GM12878 (cell line): ENCODE measurements at regions not wholly inside any gene's neighbourhood (a gene's known extent, or its start where the extent isn't known, plus 50 kb on each side); places are given as distances from the start of the nearest gene placed in this dataset.

Experiments used
- ATAC-seq: fragments of 200-7000 bp; cut with Tn5 transposase; 3 replicates; pipeline ENCODE4 v1.9.1; 2020; ENCODE audit warnings: mild to moderate bottlenecking, moderate library complexity
- BruUV-seq: library from RNA; stranded (reverse); fragments of 400-500 nt; replicated peaks from 2 replicates; lab custom pipeline; 2021; lab: Mats Ljungman, UMichigan
- CTCF ChIA-PET: fragments of 300-600 bp; sonication (Branson Sonifier 250); formaldehyde crosslinking; extraction: SDS; loops from one replicate; lab custom pipeline; 2021; ENCODE audit warnings: inconsistent platforms; lab: Yijun Ruan, JAX
- POLR2A ChIA-PET: fragments of 350-600 bp; formaldehyde crosslinking; extraction: SDS; loops from one replicate; lab custom pipeline; 2021; ENCODE audit warnings: inconsistent platforms; lab: Charles Lee
- RAD21 ChIA-PET: fragments of 300-600 bp; sonication (Branson Sonifier 250); formaldehyde crosslinking; loops from one replicate; lab custom pipeline; 2023; ENCODE audit warnings: antibody characterized with exemption; ENCODE audit not compliant: unreplicated experiment; lab: Charles Lee
- SMC1A ChIA-PET: fragments of 300-600 bp; sonication (Branson Sonifier 250); formaldehyde crosslinking; loops from one replicate; lab custom pipeline; 2023; ENCODE audit not compliant: unreplicated experiment, uncharacterized antibody; lab: Charles Lee
- DNase-seq: peaks from one replicate; pipeline ENCODE4 v3.0.0-alpha.2; 2011; ENCODE audit warnings: low read depth, low spot score
- FAIRE-seq: peaks from 3 replicates; lab custom pipeline; 2011; peaks lifted over from hg19 to GRCh38; lab: Jason Lieb, UNC
- H2AFZ ChIP-seq: 2 replicates; pipeline ENCODE4 v1.6.0; 2011; ENCODE audit warnings: low read depth, low read length, control low read depth; ENCODE audit not compliant: control insufficient read depth
- H3K27ac ChIP-seq: 2 replicates; pipeline ENCODE4 v1.5.1; 2011; ENCODE audit warnings: control low read depth; ENCODE audit not compliant: control insufficient read depth, insufficient read depth
- H3K27me3 ChIP-seq, 2 experiments: replicated peaks in 1 of 2; 2 replicates each; pipeline versions ENCODE4 v1.6.0 to v1.6.1; 2011; ENCODE audit warnings: low read length in 1 of 2; ENCODE audit not compliant: control insufficient read depth in 2 of 2, insufficient read depth in 2 of 2
- H3K36me3 ChIP-seq, 2 experiments: 2 replicates each; pipeline ENCODE4 v1.5.1; 2011; ENCODE audit warnings: low read length in 1 of 2; ENCODE audit not compliant: control insufficient read depth in 2 of 2, insufficient read depth in 2 of 2
- H3K4me1 ChIP-seq: 2 replicates; pipeline ENCODE4 v1.6.1; 2011; ENCODE audit warnings: mild to moderate bottlenecking, low read length, moderate library complexity, mixed read lengths; ENCODE audit not compliant: control insufficient read depth, insufficient read depth
- H3K4me2 ChIP-seq: 2 replicates; pipeline ENCODE4 v1.6.0; 2011; ENCODE audit warnings: control low read depth; ENCODE audit not compliant: control insufficient read depth, insufficient read depth
- H3K4me3 ChIP-seq: fragments of 200-600 bp; sonication (generic); 2 replicates; pipeline ENCODE4 v1.5.1; 2016
- H3K79me2 ChIP-seq: 2 replicates; pipeline ENCODE4 v1.6.0; 2011; ENCODE audit warnings: low read length; ENCODE audit not compliant: control insufficient read depth, insufficient read depth
- H3K9ac ChIP-seq: 2 replicates; pipeline ENCODE4 v1.8.0; 2011; ENCODE audit warnings: low read length, control low read depth, mixed read lengths; ENCODE audit not compliant: control insufficient read depth, insufficient read depth
- H3K9me3 ChIP-seq: replicated peaks from 3 replicates; pipeline ENCODE4 v1.5.1; 2011; ENCODE audit warnings: mild to moderate bottlenecking, low read length; ENCODE audit not compliant: control insufficient read depth, insufficient read depth
- H4K20me1 ChIP-seq: 2 replicates; pipeline ENCODE4 v1.6.0; 2011; ENCODE audit not compliant: control insufficient read depth, insufficient read depth
- ASH2L ChIP-seq: fragments of 300-600, 200-600 bp; sonication (generic); IDR thresholded peaks from 2 replicates; pipeline ENCODE4 v1.6.1; 2017; ENCODE audit warnings: low read depth, mild to moderate bottlenecking, borderline replicate concordance
- BCL11A ChIP-seq: IDR thresholded peaks from 2 replicates; pipeline ENCODE4 v1.6.1; 2011; ENCODE audit warnings: low read depth, low read length
- BMI1 ChIP-seq: fragments of 450-650 bp; IDR thresholded peaks from 2 replicates; pipeline ENCODE4 v1.6.1; 2016; ENCODE audit warnings: mild to moderate bottlenecking, moderate library complexity, borderline replicate concordance
- CEBPB ChIP-seq, 2 experiments: fragments of 150-350 bp in 1 of 2; IDR thresholded peaks; 2 replicates each; pipeline ENCODE4 v1.6.1; 2012 to 2014; ENCODE audit warnings: low read depth in 2 of 2, low read length in 2 of 2, borderline replicate concordance in 1 of 2, inconsistent platforms in 1 of 2
- ETV6 ChIP-seq, 2 experiments: fragments of 450-650 bp in 1 of 2; IDR thresholded peaks in 1 of 2; conservative IDR thresholded peaks in 1 of 2; 2 replicates each; pipeline ENCODE4 v1.6.1; 2014; ENCODE audit warnings: antibody characterized with exemption in 1 of 2, borderline replicate concordance in 1 of 2, low read depth in 1 of 2, mild to moderate bottlenecking in 1 of 2, moderate library complexity in 1 of 2
- FOXM1 ChIP-seq: IDR thresholded peaks from 2 replicates; pipeline ENCODE4 v1.6.1; 2012; ENCODE audit warnings: low read depth, mild to moderate bottlenecking, inconsistent platforms, low read length, moderate library complexity
- HSF1 ChIP-seq: fragments of 150-350 bp; IDR thresholded peaks from 2 replicates; pipeline ENCODE4 v1.6.1; 2014; ENCODE audit warnings: mild to moderate bottlenecking, low read depth, low read length
- NFXL1 ChIP-seq: fragments of 450-650 bp; IDR thresholded peaks from 2 replicates; pipeline ENCODE4 v1.6.1; 2017; ENCODE audit warnings: antibody characterized with exemption, mild to moderate bottlenecking, borderline replicate concordance
- REST ChIP-seq: IDR thresholded peaks from 2 replicates; pipeline ENCODE4 v1.6.1; 2012; ENCODE audit warnings: mild to moderate bottlenecking, low read depth, low read length
- SMAD5 ChIP-seq: IDR thresholded peaks from 2 replicates; pipeline ENCODE4 v1.6.1; 2016; ENCODE audit warnings: antibody characterized with exemption, low read depth
- SUZ12 ChIP-seq: fragments of 200-600 bp; sonication (generic); IDR thresholded peaks from one replicate; pipeline ENCODE4 v1.6.1; 2018; ENCODE audit warnings: antibody characterized with exemption, mild to moderate bottlenecking; ENCODE audit not compliant: unreplicated experiment
- WGBS: methylation state at CpG from one replicate; pipeline ENCODE4 v1.1.6; 2016; ENCODE audit warnings: low lambda C conversion rate; ENCODE audit not compliant: insufficient replicate concordance, insufficient coverage; ENCODE audit errors: missing lambda C conversion rate; 5-methylcytosine and 5-hydroxymethylcytosine counted together
- in situ Hi-C: fragments of 300-500 bp; cut with MboI; formaldehyde crosslinking; loops from 9 replicates; pipeline ENCODE4 v1.14.3; 2018; ENCODE audit warnings: mixed read lengths
- intact Hi-C: fragments of 100-400 bp; cut with micrococcal nuclease; formaldehyde crosslinking; loops from one replicate; pipeline ENCODE4 v1.14.2; 2022; ENCODE audit not compliant: unreplicated experiment

GRCh38 chr1:230502996-230503395 is 76.9 kb upstream of the PGBD5 start:
- H3K4me1 ChIP-seq: no peaks in the 10 kb centered on the region
- no peaks in the 10 kb centered on the region for H4K20me1 ChIP-seq
- no peak overlapping the region for H3K4me2 ChIP-seq
- H3K79me2 ChIP-seq: no peaks in the 10 kb centered on the region
- no peak overlapping the region for H3K27ac ChIP-seq
- in situ Hi-C loops (no loop called here), intact Hi-C loops (no loop called here)
- 12% methylated on average over 2 of the region's 2 CpGs for WGBS
- H3K9ac ChIP-seq: no peak overlapping the region
- POLR2A ChIA-PET: interaction anchor here (0.6 kb wide), 1 partner anchor 138 kb away, joined by 10 read pairs; no protein-coding TSS in a partner anchor
- no peaks in the 10 kb centered on the region for H3K27me3 ChIP-seq
- TF ChIP-seq ETV6 (conservative IDR thresholded peaks at IDR 0.05 in 1 of 2, IDR thresholded peaks at IDR 0.05 in 1 of 2; ENCODE audit: borderline replicate concordance in 1 of 2, low read depth in 1 of 2): no peak
- no peak for TF ChIP-seq FOXM1
- no peak for TF ChIP-seq NFXL1
- TF ChIP-seq HSF1: no peak
- no peak for TF ChIP-seq SUZ12
- no peak for TF ChIP-seq ASH2L
- TF ChIP-seq REST: no peak
- no peak for TF ChIP-seq CEBPB (IDR thresholded peaks at IDR 0.05; ENCODE audit: borderline replicate concordance in 1 of 2, low read depth in 2 of 2, low read length in 2 of 2)
- TF ChIP-seq SMAD5: no peak
- no peak for TF ChIP-seq BMI1
- no peak for TF ChIP-seq BCL11A
- no peak overlapping the region for H2AFZ ChIP-seq
- SMC1A ChIA-PET: no interaction called here
- CTCF ChIA-PET: interaction anchor here (0.7 kb wide), 1 partner anchor 1193 kb away, joined by 3 read pairs; no protein-coding TSS in a partner anchor
- H3K4me3 ChIP-seq: no peak overlapping the region
- DNase-seq (no peak), FAIRE-seq (no peak), ATAC-seq (no peak)
- no peaks in the 10 kb centered on the region for H3K9me3 ChIP-seq
- H3K36me3 ChIP-seq: no peaks in the 10 kb centered on the region
- no TSS peak for BruUV-seq
- RAD21 ChIA-PET: no interaction called here
